ENCODE measurements at regions not wholly inside any gene's neighbourhood (a gene's known extent, or its start where the extent isn't known, plus 50 kb on each side); places are given as distances from the start of the nearest gene placed in this dataset.

- no peaks in the 10 kb centered on the region for H3K9me3 ChIP-seq (ENCODE audit: control insufficient read depth in 1 of 2, low read length in 2 of 2)
- no peaks in the 10 kb centered on the region for H3K27me3 ChIP-seq (ENCODE audit: low read depth, low read length)
- no peaks in the 10 kb centered on the region for H3K36me3 ChIP-seq (ENCODE audit: control insufficient read depth in 1 of 2, insufficient read depth in 2 of 2, low read length in 2 of 2)
- no peak overlapping the region for H3K4me3 ChIP-seq (ENCODE audit: low read depth in 1 of 2, low read length in 2 of 2)
- no peak overlapping the region for H3K27ac ChIP-seq (ENCODE audit: low read length)
- no peaks in the 10 kb centered on the region for H3K4me1 ChIP-seq (ENCODE audit: control insufficient read depth in 1 of 2, insufficient read depth in 2 of 2, low read length in 2 of 2)
Observed at GRCh38 chr10:35857860-35858259, 215.8 kb upstream of the FZD8 start.

DNA sequence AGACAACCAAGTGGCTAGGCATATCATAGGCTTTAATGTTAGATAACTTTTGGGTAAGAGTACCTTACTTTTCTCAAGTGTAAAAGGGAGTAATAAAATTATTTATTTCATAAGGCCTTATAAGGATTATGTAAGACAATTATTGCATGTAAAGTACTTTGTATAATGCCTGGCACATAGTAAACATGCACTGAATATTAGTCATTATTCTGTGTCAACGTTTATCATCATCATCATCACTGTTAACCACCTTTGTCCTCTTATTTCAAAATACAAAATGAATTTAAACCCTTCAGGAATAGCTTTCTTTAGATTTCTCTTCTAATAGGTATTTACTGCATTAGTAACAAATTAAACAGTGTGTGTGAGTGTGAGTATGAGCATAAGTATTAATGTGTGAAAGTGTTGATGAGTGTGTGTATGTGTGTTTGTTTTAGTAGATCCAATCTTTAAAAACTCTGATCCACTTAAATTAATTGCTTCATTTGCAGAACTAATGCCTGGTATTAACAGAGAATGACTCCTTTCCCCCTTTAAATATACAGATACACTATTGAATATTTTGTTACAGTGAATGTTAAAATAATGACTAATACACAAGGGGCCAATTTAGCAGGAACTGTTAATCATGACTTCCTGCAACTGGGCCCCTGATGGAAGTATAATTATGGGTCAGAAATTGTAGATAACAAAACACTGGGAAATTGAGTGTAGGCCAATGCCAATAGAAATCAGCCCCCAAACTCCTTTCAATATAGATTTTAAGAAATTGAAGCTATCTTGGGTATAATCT, 213.3 kb upstream of the FZD8 start:
- no peaks in the 10 kb centered on the region for H3K4me1 ChIP-seq (ENCODE audit: control insufficient read depth in 1 of 2, insufficient read depth in 2 of 2, low read length in 2 of 2)
- H3K27ac ChIP-seq (ENCODE audit: low read length), result no peak overlapping the region
- no peaks in the 10 kb centered on the region for H3K36me3 ChIP-seq (ENCODE audit: control insufficient read depth in 1 of 2, insufficient read depth in 2 of 2, low read length in 2 of 2)
- H3K4me3 ChIP-seq (ENCODE audit: low read depth in 1 of 2, low read length in 2 of 2), result no peak overlapping the region
- no peaks in the 10 kb centered on the region for H3K27me3 ChIP-seq (ENCODE audit: low read depth, low read length)
- H3K9me3 ChIP-seq (ENCODE audit: control insufficient read depth in 1 of 2, low read length in 2 of 2), result no peaks in the 10 kb centered on the region

DNA sequence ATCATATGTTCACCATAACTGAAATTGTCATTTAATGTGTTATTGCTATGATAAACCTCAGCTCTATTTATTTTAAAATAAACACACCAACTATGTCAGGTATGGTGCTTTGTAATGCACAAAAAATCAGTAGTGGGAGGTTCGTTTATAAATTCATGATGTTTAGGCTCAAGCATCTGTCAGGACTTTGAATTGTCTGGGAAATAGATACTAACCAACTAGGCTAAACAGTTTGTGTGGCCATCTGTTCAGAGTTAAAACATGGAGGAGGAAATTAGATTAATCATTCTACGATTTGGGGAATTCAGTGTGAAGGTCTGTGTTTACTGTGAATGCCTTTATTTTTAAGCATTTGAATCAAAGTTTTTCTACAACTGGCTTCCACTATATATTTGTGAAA, 212.6 kb upstream of the FZD8 start:
- Histone ChIP-seq H3K9me3 (ENCODE audit: control insufficient read depth in 1 of 2, low read length in 2 of 2) (no peaks in the 10 kb centered on the region), H3K27me3 (ENCODE audit: low read depth, low read length) (no peaks in the 10 kb centered on the region), H3K27ac (ENCODE audit: low read length) (no peak overlapping the region), H3K4me3 (ENCODE audit: low read depth in 1 of 2, low read length in 2 of 2) (no peak overlapping the region), H3K36me3 (ENCODE audit: control insufficient read depth in 1 of 2, insufficient read depth in 2 of 2, low read length in 2 of 2) (no peaks in the 10 kb centered on the region), H3K4me1 (ENCODE audit: control insufficient read depth in 1 of 2, insufficient read depth in 2 of 2, low read length in 2 of 2) (no peaks in the 10 kb centered on the region)

GRCh38 chr10:35852721-35853120, 210.6 kb upstream of the FZD8 start:
- H3K4me1 ChIP-seq (ENCODE audit: control insufficient read depth in 1 of 2, insufficient read depth in 2 of 2, low read length in 2 of 2), result no peaks in the 10 kb centered on the region
- H3K27ac ChIP-seq (ENCODE audit: low read length), result no peak overlapping the region
- no peaks in the 10 kb centered on the region for H3K27me3 ChIP-seq (ENCODE audit: low read depth, low read length)
- no peaks in the 10 kb centered on the region for H3K9me3 ChIP-seq (ENCODE audit: control insufficient read depth in 1 of 2, low read length in 2 of 2)
- H3K36me3 ChIP-seq (ENCODE audit: control insufficient read depth in 1 of 2, insufficient read depth in 2 of 2, low read length in 2 of 2), result no peaks in the 10 kb centered on the region
- no peak overlapping the region for H3K4me3 ChIP-seq (ENCODE audit: low read depth in 1 of 2, low read length in 2 of 2)

- Histone ChIP-seq H3K4me1 (ENCODE audit: control insufficient read depth in 1 of 2, insufficient read depth in 2 of 2, low read length in 2 of 2) (no peaks in the 10 kb centered on the region), H3K9me3 (ENCODE audit: control insufficient read depth in 1 of 2, low read length in 2 of 2) (no peaks in the 10 kb centered on the region), H3K4me3 (ENCODE audit: low read depth in 1 of 2, low read length in 2 of 2) (no peak overlapping the region), H3K27ac (ENCODE audit: low read length) (no peak overlapping the region), H3K27me3 (ENCODE audit: low read depth, low read length) (no peaks in the 10 kb centered on the region), H3K36me3 (ENCODE audit: control insufficient read depth in 1 of 2, insufficient read depth in 2 of 2, low read length in 2 of 2) (no peaks in the 10 kb centered on the region)
Observed at GRCh38 chr10:35848412-35848811, 206.3 kb upstream of the FZD8 start.

DNA sequence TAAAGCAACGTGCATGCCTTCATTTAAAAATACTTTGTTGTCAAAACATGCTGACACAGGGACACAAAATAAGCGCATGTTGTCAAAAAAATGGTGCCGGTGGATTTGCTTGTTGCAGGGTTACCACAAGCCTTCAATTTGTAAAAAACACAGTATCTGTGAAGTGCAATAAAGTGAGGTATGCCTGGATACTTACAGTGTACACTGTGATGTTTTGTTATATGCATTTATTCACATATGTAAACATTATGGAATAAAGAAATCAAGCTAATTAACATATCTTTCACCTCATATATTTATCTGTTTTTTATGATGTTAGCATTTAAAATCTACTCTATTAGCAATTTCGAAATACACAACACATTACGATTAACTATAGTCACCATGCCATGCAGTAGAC, 202.6 kb upstream of the FZD8 start:
- H3K9me3 ChIP-seq (ENCODE audit: control insufficient read depth in 1 of 2, low read length in 2 of 2), result peaks cover 7% of the 10 kb centered on the region in 2 donors
- no peak overlapping the region for H3K27ac ChIP-seq (ENCODE audit: low read length)
- H3K4me3 ChIP-seq (ENCODE audit: low read depth in 1 of 2, low read length in 2 of 2), result no peak overlapping the region
- no peaks in the 10 kb centered on the region for H3K36me3 ChIP-seq (ENCODE audit: control insufficient read depth in 1 of 2, insufficient read depth in 2 of 2, low read length in 2 of 2)
- no peaks in the 10 kb centered on the region for H3K4me1 ChIP-seq (ENCODE audit: control insufficient read depth in 1 of 2, insufficient read depth in 2 of 2, low read length in 2 of 2)
- no peaks in the 10 kb centered on the region for H3K27me3 ChIP-seq (ENCODE audit: low read depth, low read length)

DNA sequence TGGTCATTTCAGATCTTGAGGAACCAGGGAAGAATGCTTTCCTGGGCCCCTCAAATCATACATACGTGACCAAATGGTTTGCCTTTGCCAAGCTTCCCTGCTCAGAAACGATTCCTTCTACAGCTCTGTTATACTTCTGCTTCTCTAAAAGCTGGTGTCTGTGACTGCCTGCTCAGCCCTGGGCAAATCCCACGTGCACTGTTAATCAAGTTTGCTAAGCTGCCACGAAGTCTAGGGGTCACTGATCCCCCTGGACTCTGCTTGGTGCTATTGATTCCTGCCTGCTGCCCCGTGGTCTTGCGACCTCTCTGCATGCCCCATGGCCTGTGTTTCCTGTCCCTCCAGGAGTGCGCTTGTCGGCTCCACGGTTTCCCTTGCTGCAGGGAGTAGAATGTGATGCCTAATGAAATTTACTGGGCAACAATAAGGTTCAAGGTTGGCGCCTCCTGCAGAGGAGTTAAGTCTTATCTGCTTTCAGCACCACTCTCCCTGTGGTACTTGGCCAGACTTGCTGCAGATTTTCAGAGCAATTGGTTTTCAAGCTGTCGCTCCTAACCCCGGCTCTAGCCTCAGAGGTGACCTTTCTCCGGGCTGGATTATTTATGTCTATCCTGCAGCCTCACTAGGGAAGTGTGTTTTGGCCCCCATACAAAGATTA, 201.6 kb upstream of the FZD8 start:
- peaks cover 7% of the 10 kb centered on the region in 2 donors for H3K9me3 ChIP-seq (ENCODE audit: control insufficient read depth in 1 of 2, low read length in 2 of 2)
- no peaks in the 10 kb centered on the region for H3K4me1 ChIP-seq (ENCODE audit: control insufficient read depth in 1 of 2, insufficient read depth in 2 of 2, low read length in 2 of 2)
- no peak overlapping the region for H3K27ac ChIP-seq (ENCODE audit: low read length)
- H3K4me3 ChIP-seq (ENCODE audit: low read depth in 1 of 2, low read length in 2 of 2), result no peak overlapping the region
- H3K36me3 ChIP-seq (ENCODE audit: control insufficient read depth in 1 of 2, insufficient read depth in 2 of 2, low read length in 2 of 2), result no peaks in the 10 kb centered on the region
- no peaks in the 10 kb centered on the region for H3K27me3 ChIP-seq (ENCODE audit: low read depth, low read length)

GRCh38 chr10:35838054-35838453, 196.0 kb upstream of the FZD8 start:
- Histone ChIP-seq H3K27ac (ENCODE audit: low read length) (no peak overlapping the region), H3K4me3 (ENCODE audit: low read depth in 1 of 2, low read length in 2 of 2) (no peak overlapping the region), H3K27me3 (ENCODE audit: low read depth, low read length) (no peaks in the 10 kb centered on the region), H3K36me3 (ENCODE audit: control insufficient read depth in 1 of 2, insufficient read depth in 2 of 2, low read length in 2 of 2) (no peaks in the 10 kb centered on the region), H3K9me3 (ENCODE audit: control insufficient read depth in 1 of 2, low read length in 2 of 2) (peaks cover 7% of the 10 kb centered on the region in 2 donors), H3K4me1 (ENCODE audit: control insufficient read depth in 1 of 2, insufficient read depth in 2 of 2, low read length in 2 of 2) (no peaks in the 10 kb centered on the region)

GRCh38 chr10:35835545-35835944, 193.4 kb upstream of the FZD8 start:
- H3K36me3 ChIP-seq (ENCODE audit: control insufficient read depth in 1 of 2, insufficient read depth in 2 of 2, low read length in 2 of 2), result no peaks in the 10 kb centered on the region
- no peaks in the 10 kb centered on the region for H3K27me3 ChIP-seq (ENCODE audit: low read depth, low read length)
- no peak overlapping the region for H3K27ac ChIP-seq (ENCODE audit: low read length)
- H3K4me1 ChIP-seq (ENCODE audit: control insufficient read depth in 1 of 2, insufficient read depth in 2 of 2, low read length in 2 of 2), result no peaks in the 10 kb centered on the region
- no peak overlapping the region for H3K4me3 ChIP-seq (ENCODE audit: low read depth in 1 of 2, low read length in 2 of 2)
- H3K9me3 ChIP-seq (ENCODE audit: control insufficient read depth in 1 of 2, low read length in 2 of 2), result peaks cover 0 to 4% of the 10 kb centered on the region in 2 donors

- Histone ChIP-seq H3K36me3 (ENCODE audit: control insufficient read depth in 1 of 2, insufficient read depth in 2 of 2, low read length in 2 of 2) (no peaks in the 10 kb centered on the region), H3K27ac (ENCODE audit: low read length) (no peak overlapping the region), H3K4me3 (ENCODE audit: low read depth in 1 of 2, low read length in 2 of 2) (no peak overlapping the region), H3K27me3 (ENCODE audit: low read depth, low read length) (no peaks in the 10 kb centered on the region), H3K9me3 (ENCODE audit: control insufficient read depth in 1 of 2, low read length in 2 of 2) (no peaks in the 10 kb centered on the region), H3K4me1 (ENCODE audit: control insufficient read depth in 1 of 2, insufficient read depth in 2 of 2, low read length in 2 of 2) (no peaks in the 10 kb centered on the region)
Observed at GRCh38 chr10:35834877-35835494, 192.9 kb upstream of the FZD8 start.

DNA sequence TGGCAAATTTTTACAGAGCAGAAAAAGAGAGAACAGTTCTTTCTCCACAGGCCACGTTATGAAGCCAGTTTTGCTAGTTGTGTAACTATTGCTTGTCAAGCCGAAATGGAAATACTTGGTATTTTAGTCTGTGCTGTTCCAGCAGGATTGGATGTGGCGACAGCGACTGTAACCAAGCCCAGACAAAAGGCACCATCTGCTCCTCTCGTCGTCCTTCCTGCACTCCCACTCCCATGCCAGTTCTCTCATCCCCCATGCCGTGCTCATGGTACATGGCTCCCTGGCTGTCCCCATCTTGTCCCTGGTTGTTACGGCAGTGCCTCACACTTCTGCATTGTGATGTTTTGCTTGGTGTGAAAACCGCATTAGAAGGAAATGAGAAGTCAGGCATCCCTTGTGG, 185.7 kb upstream of the FZD8 start:
- H3K27me3 ChIP-seq (ENCODE audit: low read depth, low read length), result no peaks in the 10 kb centered on the region

More for the DNA sequence above, 185.7 kb upstream of the FZD8 start:
- Histone ChIP-seq H3K4me3 (ENCODE audit: low read depth in 1 of 2, low read length in 2 of 2) (no peak overlapping the region), H3K27ac (ENCODE audit: low read length) (no peak overlapping the region), H3K36me3 (ENCODE audit: control insufficient read depth in 1 of 2, insufficient read depth in 2 of 2, low read length in 2 of 2) (no peaks in the 10 kb centered on the region), H3K4me1 (ENCODE audit: control insufficient read depth in 1 of 2, insufficient read depth in 2 of 2, low read length in 2 of 2) (no peaks in the 10 kb centered on the region), H3K9me3 (ENCODE audit: control insufficient read depth in 1 of 2, low read length in 2 of 2) (no peaks in the 10 kb centered on the region)

All from muscle layer of duodenum (tissue), 2 donors.